ENCODE measurements at regions not wholly inside any gene's neighbourhood (a gene's known extent, or its start where the extent isn't known, plus 50 kb on each side); places are given as distances from the start of the nearest gene placed in this dataset.
A peak's percentile ranks its signal among the peaks of the same experiment; 100 is the strongest.

DNA sequence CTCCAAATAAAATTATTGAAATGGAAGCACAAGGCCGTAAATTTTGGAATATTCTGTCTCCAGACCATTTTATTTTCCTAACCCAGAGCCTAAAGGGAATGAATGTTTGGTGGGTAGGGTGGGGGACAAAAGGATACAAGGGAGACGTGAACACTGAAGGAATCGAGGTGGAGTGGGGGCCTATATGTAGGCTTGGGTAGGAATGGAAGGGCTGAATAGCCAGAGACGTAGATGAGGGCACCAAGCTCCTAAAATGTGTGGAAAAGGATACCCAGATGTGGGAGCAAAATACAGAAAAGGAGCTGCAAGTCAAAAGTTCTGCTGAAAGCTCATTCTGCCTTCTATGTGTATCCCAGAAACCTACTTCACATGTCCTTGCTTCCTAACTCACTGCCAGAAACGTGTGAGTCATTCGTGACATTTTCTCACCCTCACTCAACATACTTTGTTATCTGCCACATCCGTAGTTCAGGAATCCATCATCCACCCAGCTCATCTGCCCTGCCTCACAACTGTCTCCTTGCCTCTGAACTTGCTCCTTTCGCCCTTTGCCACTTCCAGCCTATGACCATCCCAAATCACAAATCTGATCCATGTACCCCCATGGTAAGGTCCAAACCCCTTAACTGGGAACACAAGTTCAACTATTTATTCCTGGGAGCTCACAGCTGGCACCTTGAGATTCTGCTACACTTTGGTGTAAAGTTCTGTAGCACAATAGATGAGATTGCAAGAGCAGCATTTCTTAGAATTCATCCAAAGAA, 84.1 kb upstream of the PRDX6 start:
- TF ChIP-seq, protein P1, sequence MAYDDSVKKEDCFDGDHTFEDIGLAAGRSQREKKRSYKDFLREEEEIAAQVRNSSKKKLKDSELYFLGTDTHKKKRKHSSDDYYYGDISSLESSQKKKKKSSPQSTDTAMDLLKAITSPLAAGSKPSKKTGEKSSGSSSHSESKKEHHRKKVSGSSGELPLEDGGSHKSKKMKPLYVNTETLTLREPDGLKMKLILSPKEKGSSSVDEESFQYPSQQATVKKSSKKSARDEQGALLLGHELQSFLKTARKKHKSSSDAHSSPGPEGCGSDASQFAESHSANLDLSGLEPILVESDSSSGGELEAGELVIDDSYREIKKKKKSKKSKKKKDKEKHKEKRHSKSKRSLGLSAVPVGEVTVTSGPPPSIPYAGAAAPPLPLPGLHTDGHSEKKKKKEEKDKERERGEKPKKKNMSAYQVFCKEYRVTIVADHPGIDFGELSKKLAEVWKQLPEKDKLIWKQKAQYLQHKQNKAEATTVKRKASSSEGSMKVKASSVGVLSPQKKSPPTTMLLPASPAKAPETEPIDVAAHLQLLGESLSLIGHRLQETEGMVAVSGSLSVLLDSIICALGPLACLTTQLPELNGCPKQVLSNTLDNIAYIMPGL (CRISPR knock-in tag; IDR thresholded peaks at IDR 0.05; ENCODE audit: borderline replicate concordance) = no peak
- TF ChIP-seq CTCF (IDR thresholded peaks at IDR 0.05) = no peak
- TF ChIP-seq GATA3 (IDR thresholded peaks at IDR 0.05; ENCODE audit: borderline replicate concordance) = no peak
- TF ChIP-seq RNF2 (IDR thresholded peaks at IDR 0.05; ENCODE audit: borderline replicate concordance, low read depth) = no peak
- TF ChIP-seq, protein P2, sequence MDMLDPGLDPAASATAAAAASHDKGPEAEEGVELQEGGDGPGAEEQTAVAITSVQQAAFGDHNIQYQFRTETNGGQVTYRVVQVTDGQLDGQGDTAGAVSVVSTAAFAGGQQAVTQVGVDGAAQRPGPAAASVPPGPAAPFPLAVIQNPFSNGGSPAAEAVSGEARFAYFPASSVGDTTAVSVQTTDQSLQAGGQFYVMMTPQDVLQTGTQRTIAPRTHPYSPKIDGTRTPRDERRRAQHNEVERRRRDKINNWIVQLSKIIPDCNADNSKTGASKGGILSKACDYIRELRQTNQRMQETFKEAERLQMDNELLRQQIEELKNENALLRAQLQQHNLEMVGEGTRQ (IDR thresholded peaks at IDR 0.05) = no peak
- no peak for TF ChIP-seq MAFK (IDR thresholded peaks at IDR 0.05; ENCODE audit: partially characterized antibody)
- TF ChIP-seq FOSL2 (IDR thresholded peaks at IDR 0.05) = peak; percentile 12; the same call in 1 of the 2 replicates
- TF ChIP-seq FOSL2 (CRISPR knock-in tag; IDR thresholded peaks at IDR 0.05) = peak; percentile 58; the same call in 1 of the 2 replicates
- TF ChIP-seq JUNB (IDR thresholded peaks at IDR 0.05) = no peak
- TF ChIP-seq EP300 (IDR thresholded peaks at IDR 0.05) = no peak
- TF ChIP-seq RFX5 (IDR thresholded peaks at IDR 0.05) = no peak
- TF ChIP-seq NR3C1 (IDR thresholded peaks at IDR 0.05) = no peak
